Keratinocyte (primary cell): ENCODE measurements at regions not wholly inside any gene's neighbourhood (a gene's known extent, or its start where the extent isn't known, plus 50 kb on each side); places are given as distances from the start of the nearest gene placed in this dataset.
"Not testable (repeated sequence)": the region's sequence is repeated elsewhere in the genome, so short reads cannot be mapped to it uniquely, and the experiment has no call there.

Source experiments
- DNase-seq: peaks from one replicate; pipeline ENCODE4 v3.0.0-alpha.2; 2011; ENCODE audit warnings: low read depth, missing footprints, low spot score
- FAIRE-seq: peaks from 2 replicates; lab custom pipeline; 2011; peaks lifted over from hg19 to GRCh38; lab: Jason Lieb, UNC
- H2AFZ ChIP-seq: 2 replicates; pipeline ENCODE4 v1.6.0; 2012; ENCODE audit warnings: low read length, control low read depth, inconsistent platforms; ENCODE audit not compliant: control insufficient read depth
- H3K27ac ChIP-seq: 2 replicates; pipeline ENCODE4 v1.5.1; 2011; ENCODE audit warnings: low read length; ENCODE audit not compliant: control insufficient read depth, insufficient read depth
- H3K27me3 ChIP-seq: 3 replicates; pipeline ENCODE4 v1.6.0; 2011; ENCODE audit warnings: low read length; ENCODE audit not compliant: control insufficient read depth, insufficient read depth; ENCODE audit errors: extremely low read depth
- H3K36me3 ChIP-seq, 2 experiments: 2 replicates in 1 of 2; 3 replicates in 1 of 2; pipeline ENCODE4 v1.5.1; 2011; ENCODE audit warnings: low read length in 2 of 2, mild to moderate bottlenecking in 1 of 2; ENCODE audit not compliant: control insufficient read depth in 2 of 2, insufficient read depth in 2 of 2; ENCODE audit errors: extremely low read depth in 1 of 2
- H3K4me1 ChIP-seq: 3 replicates; pipeline ENCODE4 v1.5.1; 2011; ENCODE audit warnings: low read length; ENCODE audit not compliant: control insufficient read depth, insufficient read depth; ENCODE audit errors: extremely low read depth
- H3K4me2 ChIP-seq: 3 replicates; pipeline ENCODE4 v1.6.0; 2011; ENCODE audit warnings: low read depth, low read length; ENCODE audit not compliant: control insufficient read depth, insufficient read depth; ENCODE audit errors: extremely low read depth
- H3K4me3 ChIP-seq, 3 experiments: fragments of 200-600 bp in 1 of 3; sonication (generic) in 1 of 3; 2 replicates in 2 of 3; 3 replicates in 1 of 3; pipeline ENCODE4 v1.5.1; 2011 to 2016; ENCODE audit warnings: low read length in 3 of 3, mild to moderate bottlenecking in 3 of 3, control low read depth in 2 of 3, inconsistent platforms in 1 of 3, low read depth in 1 of 3, mixed read lengths in 1 of 3, mixed run types in 1 of 3, moderate library complexity in 1 of 3; ENCODE audit not compliant: control insufficient read depth in 2 of 3, insufficient read depth in 2 of 3; ENCODE audit errors: extremely low read depth in 1 of 3
- H3K79me2 ChIP-seq: 2 replicates; pipeline ENCODE4 v1.6.0; 2012; ENCODE audit warnings: low read length; ENCODE audit not compliant: control insufficient read depth, insufficient read depth
- H3K9ac ChIP-seq: 3 replicates; pipeline ENCODE4 v1.6.0; 2011; ENCODE audit warnings: low read length; ENCODE audit not compliant: control insufficient read depth, insufficient read depth; ENCODE audit errors: extremely low read depth
- H3K9me1 ChIP-seq: 3 replicates; pipeline ENCODE4 v1.6.0; 2011; ENCODE audit warnings: low read length; ENCODE audit not compliant: control insufficient read depth, insufficient read depth; ENCODE audit errors: extremely low read depth
- H3K9me3 ChIP-seq: 2 replicates; pipeline ENCODE4 v1.5.1; 2012; ENCODE audit warnings: low read depth, low read length; ENCODE audit not compliant: control insufficient read depth
- H4K20me1 ChIP-seq: 3 replicates; pipeline ENCODE4 v1.6.0; 2011; ENCODE audit warnings: low read length; ENCODE audit not compliant: control insufficient read depth, insufficient read depth; ENCODE audit errors: extremely low read depth
- CTCF ChIP-seq, 3 experiments: IDR thresholded peaks in 1 of 3; conservative IDR thresholded peaks in 1 of 3; optimal IDR thresholded peaks in 1 of 3; 2 replicates in 2 of 3; 3 replicates in 1 of 3; pipeline versions ENCODE3 to v1.5.1; 2011; ENCODE audit warnings: low read length in 3 of 3, mild to moderate bottlenecking in 3 of 3, moderate library complexity in 2 of 3, control low read depth in 1 of 3, inconsistent platforms in 1 of 3; ENCODE audit not compliant: insufficient read depth in 2 of 3; ENCODE audit errors: extremely low read depth in 1 of 3
- EZH2 ChIP-seq: IDR thresholded peaks from one replicate; pipeline ENCODE4 v1.6.1; 2012; ENCODE audit warnings: inconsistent platforms, mild to moderate bottlenecking, low read length, moderate library complexity
- dilution Hi-C: fragments of 300-500 bp; cut with MboI; formaldehyde crosslinking; loops from one replicate; pipeline ENCODE4 v1.7.0; 2020; ENCODE audit warnings: low sequenced_read_pairs; ENCODE audit not compliant: extremely low pct_ligation_motif_present

- no peak overlapping the region for H2AFZ ChIP-seq
- H3K36me3 ChIP-seq, result no peaks in the 10 kb centered on the region
- FAIRE-seq (no peak), DNase-seq (no peak)
- no peak overlapping the region for H3K27ac ChIP-seq
- no peaks in the 10 kb centered on the region for H3K9me1 ChIP-seq
- no peaks in the 10 kb centered on the region for H3K4me1 ChIP-seq
- H3K27me3 ChIP-seq, result no peaks in the 10 kb centered on the region
- no peak overlapping the region for H3K9ac ChIP-seq
- no peak for TF ChIP-seq EZH2
- TF ChIP-seq CTCF (optimal IDR thresholded peaks at IDR 0.05 in 1 of 3, IDR thresholded peaks at IDR 0.05 in 1 of 3, conservative IDR thresholded peaks at IDR 0.05 in 1 of 3; ENCODE audit: extremely low read depth in 1 of 3, insufficient read depth in 2 of 3, low read length in 3 of 3), result no peak
- H3K9me3 ChIP-seq, result peaks cover 3% of the 10 kb centered on the region
- H3K4me3 ChIP-seq, result no peak overlapping the region
- no peaks in the 10 kb centered on the region for H3K79me2 ChIP-seq
- no peaks in the 10 kb centered on the region for H4K20me1 ChIP-seq
- no peak overlapping the region for H3K4me2 ChIP-seq
- dilution Hi-C loops, result no loop called here
Measured at GRCh38 chr11:42925916-42926315, 385.9 kb upstream of the API5 start.

GRCh38 chr11:42947405-42947804, 364.4 kb upstream of the API5 start:
- Histone ChIP-seq H2AFZ (no peak overlapping the region), H3K27me3 (no peaks in the 10 kb centered on the region), H3K9me1 (no peaks in the 10 kb centered on the region), H4K20me1 (no peaks in the 10 kb centered on the region), H3K79me2 (no peaks in the 10 kb centered on the region), H3K36me3 (no peaks in the 10 kb centered on the region), H3K9me3 (no peaks in the 10 kb centered on the region), H3K4me1 (no peaks in the 10 kb centered on the region), H3K27ac (no peak overlapping the region), H3K9ac (no peak overlapping the region), H3K4me2 (no peak overlapping the region), H3K4me3 (no peak overlapping the region)
- TF ChIP-seq EZH2, result no peak
- TF ChIP-seq CTCF (optimal IDR thresholded peaks at IDR 0.05 in 1 of 3, IDR thresholded peaks at IDR 0.05 in 1 of 3, conservative IDR thresholded peaks at IDR 0.05 in 1 of 3; ENCODE audit: extremely low read depth in 1 of 3, insufficient read depth in 2 of 3, low read length in 3 of 3), result no peak
- no peak for FAIRE-seq
- no peak for DNase-seq
- dilution Hi-C loops, result no loop called here

GRCh38 chr11:42949738-42950376, 361.9 kb upstream of the API5 start:
- H3K4me3 ChIP-seq, H3K36me3 ChIP-seq, H3K9me1 ChIP-seq, DNase-seq, H3K9me3 ChIP-seq, H3K79me2 ChIP-seq, FAIRE-seq, H3K4me2 ChIP-seq, H2AFZ ChIP-seq, H3K27ac ChIP-seq, H3K9ac ChIP-seq, H3K4me1 ChIP-seq, H3K27me3 ChIP-seq, H4K20me1 ChIP-seq, dilution Hi-C loops: not testable (repeated sequence)
